NCI-H510A (cell line): ENCODE measurements at regions not wholly inside any gene's neighbourhood (a gene's known extent, or its start where the extent isn't known, plus 50 kb on each side); places are given as distances from the start of the nearest gene placed in this dataset.
"Not testable (repeated sequence)": the region's sequence is repeated elsewhere in the genome, so short reads cannot be mapped to it uniquely, and the experiment has no call there.

ENCODE experiments used
- DNase-seq: peaks from one replicate; lab custom pipeline; 2025; lab: John Stamatoyannopoulos, UW

DNA sequence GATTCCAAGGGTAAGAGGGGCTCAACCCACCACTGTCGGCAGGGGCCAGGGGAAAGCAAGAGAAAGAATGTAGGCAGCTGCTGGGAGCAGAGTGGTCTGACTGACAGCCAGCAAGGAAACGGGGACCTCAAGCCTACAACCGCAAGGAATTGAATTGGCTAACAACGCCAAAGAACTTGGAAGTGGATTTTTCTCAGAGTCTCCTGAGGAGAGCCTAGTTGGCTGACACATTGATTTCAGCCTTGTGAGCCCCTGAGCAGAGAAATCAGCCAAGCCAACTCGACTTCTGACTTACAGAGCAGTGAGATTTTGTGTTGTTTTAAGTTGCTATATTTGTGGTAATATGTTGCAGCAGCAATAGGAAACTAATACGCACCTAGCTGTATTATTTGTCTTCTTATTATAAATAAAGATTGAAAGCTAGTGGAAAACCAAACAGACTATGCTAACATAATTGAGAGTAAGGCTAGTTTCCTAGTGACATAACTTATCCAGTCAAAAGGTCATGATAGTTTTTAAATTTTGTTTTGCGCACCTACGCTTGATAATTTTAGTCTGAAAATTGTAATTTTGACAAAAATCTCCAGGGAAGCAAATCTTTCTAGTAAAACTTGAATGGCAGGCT lies 145.8 kb upstream of the HCCS start:
- no peak for DNase-seq

DNA sequence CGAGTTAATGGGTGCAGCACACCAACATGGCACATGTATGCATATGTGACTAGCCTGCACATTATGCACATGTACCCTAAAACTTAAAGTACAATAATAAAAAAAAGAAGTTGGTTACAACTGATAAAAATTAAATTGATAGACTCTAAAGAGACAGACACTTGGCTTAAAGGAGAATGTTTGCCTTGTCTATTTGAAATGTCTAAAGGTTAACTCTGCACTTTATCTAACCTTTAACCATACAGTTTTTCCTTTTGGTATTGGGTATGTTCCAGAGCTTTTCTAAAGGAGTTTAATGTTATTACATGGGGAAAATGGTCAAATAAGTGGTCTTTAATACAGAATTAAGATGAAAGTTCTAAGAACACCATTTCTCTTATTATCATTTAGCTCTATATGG lies 145.1 kb upstream of the HCCS start:
- DNase-seq = no peak

DNA sequence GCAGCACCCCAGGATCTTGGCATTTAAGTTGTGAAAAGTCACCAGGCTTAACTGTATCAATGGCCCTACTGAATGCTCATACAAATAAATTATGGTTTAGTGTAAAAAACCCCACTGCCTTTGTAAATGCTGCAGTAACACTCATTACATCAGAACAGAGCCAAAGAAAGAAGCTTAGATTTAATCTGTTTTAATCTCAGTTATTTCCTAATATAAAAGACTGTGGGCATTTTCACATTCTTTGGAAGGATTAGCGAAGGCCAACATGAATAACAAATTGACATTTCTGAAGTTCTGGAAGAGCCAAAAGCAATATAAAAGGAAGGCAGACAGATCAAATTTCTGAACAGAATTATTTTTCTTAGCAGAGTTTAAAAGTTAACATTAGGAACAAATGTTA lies 140.0 kb upstream of the HCCS start:
- DNase-seq = no peak

GRCh38 chrX:10971759-10972158 lies 139.4 kb upstream of the HCCS start:
- no peak for DNase-seq

- DNase-seq = no peak
These were observed 138.4 kb upstream of the HCCS start for GRCh38 chrX:10972706-10973105.

DNA sequence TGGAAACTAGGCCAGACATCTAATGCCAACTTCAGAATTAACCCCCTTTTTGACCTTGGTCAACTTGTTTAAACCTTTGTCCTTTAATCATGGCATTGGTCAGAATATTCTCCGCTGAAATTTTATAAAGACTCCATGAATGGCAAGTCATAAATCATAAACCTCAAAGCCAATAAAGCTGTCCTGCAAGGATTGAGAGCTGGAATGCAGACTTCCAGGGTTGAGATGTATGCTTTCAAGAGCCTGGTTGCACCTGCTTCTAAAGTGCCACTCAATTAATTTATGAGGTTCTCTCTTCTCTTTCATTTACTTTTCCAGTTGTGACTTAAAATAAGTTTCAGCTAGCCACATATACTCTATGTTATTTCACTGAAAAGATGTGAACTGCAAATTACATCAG lies 136.2 kb upstream of the HCCS start:
- no peak for DNase-seq

- DNase-seq = no peak
These were observed 131.2 kb upstream of the HCCS start for GRCh38 chrX:10979956-10980355.

DNA sequence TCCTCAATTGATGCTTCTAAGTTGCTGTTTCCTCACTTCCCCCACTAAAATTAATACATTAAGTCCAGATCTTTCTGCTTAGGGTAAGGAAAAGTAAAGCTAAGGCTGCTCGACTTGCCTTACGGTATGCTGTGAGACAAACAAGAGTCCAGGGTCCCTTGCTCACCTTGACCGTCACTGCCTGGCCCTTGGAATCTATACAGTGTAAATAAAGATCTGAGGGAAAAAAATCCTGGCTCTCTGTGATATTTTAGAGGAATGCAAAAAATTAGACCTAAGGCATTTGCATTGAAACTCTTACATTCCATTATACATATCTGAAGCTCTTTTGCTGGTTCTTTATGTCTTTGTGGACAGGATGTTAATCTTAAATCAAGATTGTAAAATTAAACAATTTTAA lies 129.6 kb upstream of the HCCS start:
- no peak for DNase-seq

DNA sequence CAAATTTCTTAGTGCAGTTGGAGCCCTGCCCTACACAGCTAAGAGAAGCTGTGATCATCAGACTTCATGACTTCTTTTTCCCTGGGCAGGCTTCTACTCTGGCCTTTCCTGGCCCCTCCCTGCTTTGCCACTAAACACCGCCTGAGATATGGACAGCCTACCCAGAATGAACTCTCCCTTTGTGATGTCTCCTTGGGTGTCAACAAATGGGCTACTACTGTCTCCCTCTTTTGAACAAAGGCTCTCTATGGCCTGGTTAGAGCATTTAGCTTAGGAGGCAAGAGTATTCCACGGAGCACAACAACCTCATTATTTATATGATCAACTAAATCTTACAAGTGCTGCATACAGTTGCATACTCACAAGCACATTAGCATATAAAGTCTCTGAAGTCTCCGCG lies 127.6 kb upstream of the HCCS start:
- no peak for DNase-seq

- no peak for DNase-seq
These were observed 126.9 kb upstream of the HCCS start for GRCh38 chrX:10984213-10984612.

- DNase-seq = no peak
These were observed 124.5 kb upstream of the HCCS start for GRCh38 chrX:10986616-10987015.

- DNase-seq = no peak
These were observed 122.5 kb upstream of the HCCS start for GRCh38 chrX:10988653-10989052.

DNA sequence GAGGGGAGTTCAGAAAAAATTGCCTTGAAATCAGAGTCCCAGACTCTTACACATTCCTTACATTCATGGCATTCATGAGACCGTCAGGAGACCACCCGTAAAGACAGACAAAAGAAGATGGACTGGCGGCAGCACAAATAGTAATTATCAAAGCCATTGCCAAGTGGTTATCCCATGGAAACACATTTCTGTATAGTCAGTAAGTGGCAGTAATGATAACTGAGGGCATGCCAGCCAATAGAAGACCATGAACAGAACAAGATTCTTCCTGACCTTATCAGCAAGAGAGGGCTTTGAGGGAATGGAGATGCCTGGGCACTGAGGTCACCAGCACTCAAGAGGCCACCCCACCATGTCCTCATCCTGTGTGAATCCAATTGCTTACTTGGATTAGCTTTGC lies 121.7 kb upstream of the HCCS start:
- no peak for DNase-seq

DNA sequence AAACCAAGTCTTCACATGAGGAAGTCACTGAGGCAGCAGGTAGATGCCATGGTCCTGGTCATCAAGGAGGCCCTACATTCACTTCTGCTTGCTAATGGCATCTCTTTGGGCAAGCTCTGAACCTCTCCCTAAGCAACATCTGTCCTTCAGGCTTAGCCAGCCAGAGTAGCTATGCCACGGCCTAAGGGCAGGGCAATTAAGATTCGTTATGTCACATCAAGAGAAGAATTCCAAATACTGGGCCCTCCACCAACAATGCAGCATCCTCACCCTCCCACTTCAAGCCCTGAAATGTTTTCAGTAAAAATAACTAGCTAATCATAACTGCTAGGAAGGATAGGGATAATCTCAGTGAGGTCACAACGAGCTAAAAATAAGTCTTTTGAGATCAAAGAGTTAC lies 120.7 kb upstream of the HCCS start:
- DNase-seq = no peak

GRCh38 chrX:10990976-10991375 lies 120.2 kb upstream of the HCCS start:
- DNase-seq = no peak

GRCh38 chrX:10992110-10992509 lies 119.0 kb upstream of the HCCS start:
- no peak for DNase-seq

- DNase-seq = not testable (repeated sequence)
These were observed 104.1 kb upstream of the HCCS start for GRCh38 chrX:11007076-11007475.

DNA sequence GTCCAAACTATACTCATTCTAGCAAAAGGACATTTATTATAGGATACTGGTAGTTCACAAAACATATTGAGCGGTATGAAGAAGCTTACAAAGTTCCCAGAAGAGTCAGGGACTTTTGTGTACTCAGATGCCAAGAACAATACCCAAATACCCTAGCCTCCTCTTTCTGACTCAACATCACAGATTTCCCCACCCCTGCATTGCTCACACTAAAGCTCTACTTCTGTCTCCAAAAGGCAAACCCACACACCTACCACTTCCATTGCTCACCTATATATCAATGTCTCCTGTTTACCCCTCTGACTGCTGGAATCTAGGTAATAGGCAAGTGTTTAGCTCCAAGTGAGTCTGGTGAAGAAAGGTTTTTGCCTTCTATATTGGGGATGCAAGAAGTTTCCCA lies 100.7 kb upstream of the HCCS start:
- DNase-seq = no peak

DNA sequence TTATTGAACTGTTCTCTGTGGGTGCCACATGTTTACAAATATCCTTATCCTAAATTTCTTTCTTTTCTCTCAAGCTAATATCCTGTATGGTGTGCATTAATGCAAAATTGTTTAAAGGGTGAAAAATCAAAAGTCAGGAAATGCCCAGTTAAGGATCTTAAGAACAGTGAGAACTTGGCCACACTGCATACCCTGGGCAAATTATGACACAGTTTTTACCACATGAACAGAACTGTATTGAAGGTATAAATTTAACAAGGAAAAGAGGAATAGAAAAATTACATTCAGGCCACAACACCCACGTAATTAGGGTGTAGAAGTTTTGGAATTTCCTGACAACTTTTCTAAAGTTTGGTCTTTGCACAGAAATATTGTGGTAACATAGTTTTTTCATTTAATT lies 94.4 kb upstream of the HCCS start:
- no peak for DNase-seq

- DNase-seq = not testable (repeated sequence)
These were observed 88.5 kb upstream of the HCCS start for GRCh38 chrX:11022588-11022987.

DNA sequence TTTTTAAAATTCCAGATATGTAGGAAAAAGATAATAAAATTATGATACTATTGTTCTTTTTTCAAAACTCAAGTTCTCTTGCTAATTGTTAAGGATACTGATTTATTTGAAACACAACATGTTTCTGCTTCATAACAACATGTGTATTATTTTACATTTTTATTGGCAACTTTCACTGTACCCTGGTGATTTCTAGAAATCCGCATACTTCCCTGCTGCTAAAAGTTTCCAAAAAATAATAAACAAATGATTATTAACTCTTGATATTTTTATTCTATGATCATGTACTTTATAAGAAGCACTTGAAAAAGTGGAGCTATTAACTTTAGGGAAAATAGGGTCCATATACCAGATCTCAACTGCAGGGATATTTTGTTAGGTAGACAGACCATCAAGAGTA lies 71.2 kb upstream of the HCCS start:
- DNase-seq = no peak

DNA sequence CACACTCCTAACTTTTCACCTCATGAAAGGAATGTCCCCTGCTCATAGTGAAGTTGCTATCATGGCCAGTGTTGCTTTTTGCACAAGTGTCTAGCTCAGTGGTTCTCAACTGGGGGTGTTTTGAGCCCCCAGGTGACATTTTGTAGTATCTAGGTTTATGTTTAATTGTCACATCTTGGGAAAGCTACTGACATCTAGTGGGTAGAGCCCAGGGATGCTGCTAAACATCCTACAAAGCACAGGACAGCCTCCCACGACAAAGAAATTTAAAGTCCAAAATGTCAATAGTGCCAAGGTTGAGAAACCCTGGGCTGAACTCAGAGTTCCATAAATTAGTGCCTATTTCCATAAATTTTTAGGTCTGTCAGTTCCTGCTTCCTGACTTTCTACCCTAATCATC lies 70.7 kb upstream of the HCCS start:
- no peak for DNase-seq

DNA sequence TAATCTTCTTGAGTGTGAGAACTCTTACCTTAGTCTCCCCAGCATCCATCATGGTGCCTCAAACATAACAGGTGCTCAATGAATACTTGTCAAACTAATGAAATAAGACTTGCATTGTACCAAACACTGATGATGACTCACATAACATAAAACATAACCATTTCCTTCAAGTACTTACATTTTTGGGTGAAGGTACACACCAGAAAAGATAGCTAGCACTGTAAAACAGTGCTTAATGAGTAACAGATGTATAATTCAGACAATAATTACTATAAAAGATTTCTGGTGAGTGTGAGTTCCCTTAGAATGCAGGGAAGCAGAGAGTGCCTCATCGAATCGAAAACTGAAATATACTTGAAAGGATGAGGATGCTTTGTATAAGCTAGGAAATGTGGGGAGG lies 70.1 kb upstream of the HCCS start:
- no peak for DNase-seq

- no peak for DNase-seq
These were observed 61.1 kb upstream of the HCCS start for GRCh38 chrX:11050013-11050412.

DNA sequence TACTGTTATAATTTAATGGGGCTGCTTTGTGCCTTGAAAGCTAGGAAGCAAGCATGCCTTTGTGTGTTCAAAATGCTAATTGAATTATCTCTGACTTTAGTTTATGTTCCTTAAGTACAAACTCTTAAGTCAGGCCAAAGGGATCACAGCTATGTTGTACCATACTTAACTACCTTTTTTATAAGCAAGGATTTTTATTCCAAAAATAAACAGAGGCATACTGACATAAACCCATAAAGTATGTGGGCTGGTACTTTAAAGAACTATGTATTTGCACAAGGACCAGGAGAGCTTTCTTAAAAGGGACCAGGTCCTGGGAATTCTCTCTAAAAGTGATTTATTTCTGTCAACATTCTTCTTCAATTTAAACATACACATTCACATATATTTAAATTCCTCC lies 57.8 kb upstream of the HCCS start:
- DNase-seq = no peak
